CD4-positive, alpha-beta T cell treated with Interferon alpha-2 for 1 hour (primary cell): ENCODE measurements at regions not wholly inside any gene's neighbourhood (a gene's known extent, or its start where the extent isn't known, plus 50 kb on each side); places are given as distances from the start of the nearest gene placed in this dataset.

Source experiments
- DNase-seq, 2 donors: peaks; one replicate each; pipeline ENCODE4 v3.0.0-alpha.2; 2020 to 2022

GRCh38 chr3:181418233-181418632 lies 293.5 kb upstream of the SOX2 start:
- no peak for DNase-seq

- no peak for DNase-seq
Observed at GRCh38 chr3:181417748-181418147, 294.0 kb upstream of the SOX2 start.

- DNase-seq = no peak
Observed at GRCh38 chr3:181410870-181411269, 300.9 kb upstream of the SOX2 start.

DNA sequence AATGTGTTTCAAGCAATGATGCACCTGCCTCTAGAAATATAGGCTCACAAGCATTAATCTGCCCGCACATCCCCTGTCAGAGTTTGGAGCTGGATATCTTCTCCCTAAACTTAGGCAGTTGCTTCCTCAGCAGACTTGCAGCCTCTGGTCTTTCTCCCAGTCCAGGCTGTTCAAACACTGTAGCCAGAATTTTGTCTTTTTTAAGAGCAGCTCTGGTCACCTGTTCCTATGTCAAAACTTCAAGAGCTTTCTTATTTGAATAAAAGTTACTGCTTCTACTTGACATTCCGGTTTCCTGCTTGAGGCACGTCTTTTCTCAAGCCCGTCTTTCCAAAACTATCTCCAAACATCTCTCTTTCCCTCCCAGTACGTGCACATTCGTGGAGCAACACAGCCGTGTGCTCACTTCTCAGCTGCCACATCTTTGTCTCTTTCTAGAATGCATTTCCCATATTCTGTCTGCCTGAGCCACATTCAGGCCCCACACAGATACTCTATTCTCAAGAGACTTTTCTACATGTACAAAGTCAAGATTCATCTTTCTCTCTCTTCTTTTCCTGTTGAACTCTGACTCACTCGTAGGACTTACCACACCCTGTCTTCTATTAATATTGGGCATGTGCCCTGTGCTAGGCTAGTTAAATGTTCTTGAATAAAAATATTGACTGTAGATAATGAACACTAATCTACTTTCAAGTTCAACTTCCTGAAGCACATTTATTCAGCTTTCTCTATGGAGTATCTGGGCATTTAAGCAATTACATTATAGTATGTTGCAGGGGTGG lies 307.7 kb upstream of the SOX2 start:
- DNase-seq = no peak

GRCh38 chr3:181402347-181402746 lies 309.4 kb upstream of the SOX2 start:
- DNase-seq = no peak

- DNase-seq = no peak
Observed at GRCh38 chr3:181384970-181385369, 326.8 kb upstream of the SOX2 start.

- no peak for DNase-seq
Observed at GRCh38 chr3:181383760-181384159, 328.0 kb upstream of the SOX2 start.

DNA sequence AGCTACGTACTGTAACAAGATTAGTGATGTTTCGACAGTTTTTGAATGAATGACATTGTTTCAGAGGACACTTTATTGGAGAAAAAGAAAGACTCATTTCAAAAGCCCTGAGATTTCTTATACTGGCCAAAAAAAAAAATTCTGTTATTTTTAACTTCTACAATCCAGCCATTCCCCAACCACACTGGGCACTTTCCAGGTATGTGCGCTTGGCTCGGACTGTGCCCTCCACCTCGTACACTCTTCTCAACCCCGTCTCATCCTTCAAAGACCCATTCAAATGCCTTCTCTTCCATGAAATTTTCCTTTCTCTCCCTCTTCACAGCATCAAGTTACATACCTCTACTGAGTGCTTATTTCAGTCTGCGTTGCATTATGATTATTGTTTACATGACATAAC lies 328.5 kb upstream of the SOX2 start:
- DNase-seq = no peak

DNA sequence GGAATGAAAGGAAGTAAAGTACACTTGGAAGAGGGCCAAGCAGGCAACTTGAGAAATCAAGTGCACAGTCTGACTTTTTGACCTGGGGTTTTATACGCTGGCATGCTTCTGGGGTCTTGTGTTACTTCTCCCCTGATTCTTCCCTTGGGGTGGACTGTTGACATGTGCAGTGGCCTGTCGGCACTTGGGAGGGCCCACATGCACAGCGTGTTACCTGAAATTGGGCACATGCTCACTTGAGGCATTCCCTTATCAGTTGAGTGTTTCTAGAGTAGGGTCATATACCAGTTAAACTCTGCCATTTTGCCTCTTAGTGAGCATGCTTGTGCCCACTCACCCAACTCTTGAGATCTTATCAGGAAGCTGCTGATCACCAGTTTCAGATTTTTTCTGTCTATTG lies 329.1 kb upstream of the SOX2 start:
- no peak for DNase-seq

DNA sequence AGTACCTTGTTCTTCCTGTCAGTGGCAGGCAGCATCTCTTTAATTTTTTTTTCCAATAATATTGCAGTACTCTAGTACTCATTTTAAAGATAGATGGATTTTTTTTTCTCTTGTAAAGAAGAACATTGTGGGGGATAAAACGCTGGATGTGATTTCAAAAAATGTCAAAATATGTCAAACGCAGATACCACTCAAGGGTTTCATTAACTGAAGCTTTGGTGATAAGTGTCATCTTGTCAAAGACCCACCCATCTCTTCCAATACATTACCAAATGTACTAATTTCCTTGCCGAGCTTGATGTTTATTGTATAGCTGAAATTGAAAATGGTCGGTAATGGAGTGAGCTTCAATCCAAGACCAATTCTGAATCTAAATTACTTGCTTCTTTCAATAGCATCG lies 332.4 kb upstream of the SOX2 start:
- DNase-seq = no peak

GRCh38 chr3:181369637-181370036 lies 342.1 kb upstream of the SOX2 start:
- no peak for DNase-seq

DNA sequence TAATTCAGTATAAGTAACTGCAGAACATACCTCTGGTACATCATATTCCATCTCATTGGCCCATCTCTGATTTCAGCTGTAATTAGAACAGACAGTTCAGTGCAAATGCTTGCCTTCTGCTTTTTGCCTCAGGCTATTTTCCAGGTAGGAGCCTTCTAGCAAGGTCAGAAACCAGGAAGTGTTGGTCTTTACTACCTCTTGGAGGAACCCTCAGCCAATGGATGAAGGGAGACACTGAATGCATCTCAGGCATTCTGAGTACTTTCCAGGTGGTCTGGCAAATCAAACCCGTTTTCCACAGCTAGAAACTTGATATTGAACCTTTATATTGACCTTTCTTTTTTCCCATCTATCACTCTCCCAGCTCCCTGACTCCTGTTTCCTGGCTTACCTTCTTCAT lies 348.5 kb upstream of the SOX2 start:
- DNase-seq = no peak

GRCh38 chr3:181362378-181362777 lies 349.3 kb upstream of the SOX2 start:
- DNase-seq = no peak

GRCh38 chr3:181358562-181358961 lies 353.2 kb upstream of the SOX2 start:
- no peak for DNase-seq

DNA sequence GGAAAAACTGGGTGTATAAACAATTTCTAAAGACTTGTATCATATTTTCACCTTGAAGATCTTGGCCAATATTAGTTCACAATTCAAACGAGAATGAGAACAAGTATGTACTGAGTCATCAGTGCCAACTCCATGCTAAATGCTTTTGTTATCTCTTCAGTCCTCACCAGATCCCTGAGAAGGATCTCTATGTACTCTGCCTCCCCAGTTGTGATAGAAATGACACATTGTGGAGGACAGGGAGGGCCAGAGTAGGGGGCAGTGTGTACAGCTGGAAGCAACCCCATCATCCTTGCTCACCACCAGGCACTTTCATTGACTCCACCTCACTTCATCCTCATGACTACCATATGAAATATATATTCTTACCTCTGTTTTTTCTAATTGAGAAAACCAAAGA lies 353.7 kb upstream of the SOX2 start:
- DNase-seq = no peak

DNA sequence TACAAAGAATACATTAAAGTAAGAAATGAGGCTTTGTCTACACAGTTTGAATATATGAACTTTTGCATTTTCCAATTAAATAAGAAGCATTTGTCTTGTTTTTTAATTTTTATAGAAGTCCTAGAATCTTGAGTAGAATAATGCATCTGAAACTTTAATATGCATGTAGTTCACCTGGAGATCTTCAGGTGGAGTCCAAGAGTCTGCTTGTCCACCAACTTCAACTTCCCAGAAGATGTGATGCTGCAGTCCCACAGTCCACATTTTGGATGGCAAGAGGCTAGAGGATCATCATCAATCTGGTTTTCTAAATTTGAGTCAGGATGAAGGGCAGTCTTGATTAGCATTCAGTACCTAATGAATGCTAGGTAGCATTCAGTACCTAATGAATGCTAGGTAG lies 357.6 kb upstream of the SOX2 start:
- DNase-seq = no peak

GRCh38 chr3:181344331-181344730 lies 354.8 kb upstream of the DNAJC19 start:
- no peak for DNase-seq

GRCh38 chr3:181336597-181336996 lies 347.1 kb upstream of the DNAJC19 start:
- no peak for DNase-seq

GRCh38 chr3:181333394-181333793 lies 343.9 kb upstream of the DNAJC19 start:
- DNase-seq = no peak

DNA sequence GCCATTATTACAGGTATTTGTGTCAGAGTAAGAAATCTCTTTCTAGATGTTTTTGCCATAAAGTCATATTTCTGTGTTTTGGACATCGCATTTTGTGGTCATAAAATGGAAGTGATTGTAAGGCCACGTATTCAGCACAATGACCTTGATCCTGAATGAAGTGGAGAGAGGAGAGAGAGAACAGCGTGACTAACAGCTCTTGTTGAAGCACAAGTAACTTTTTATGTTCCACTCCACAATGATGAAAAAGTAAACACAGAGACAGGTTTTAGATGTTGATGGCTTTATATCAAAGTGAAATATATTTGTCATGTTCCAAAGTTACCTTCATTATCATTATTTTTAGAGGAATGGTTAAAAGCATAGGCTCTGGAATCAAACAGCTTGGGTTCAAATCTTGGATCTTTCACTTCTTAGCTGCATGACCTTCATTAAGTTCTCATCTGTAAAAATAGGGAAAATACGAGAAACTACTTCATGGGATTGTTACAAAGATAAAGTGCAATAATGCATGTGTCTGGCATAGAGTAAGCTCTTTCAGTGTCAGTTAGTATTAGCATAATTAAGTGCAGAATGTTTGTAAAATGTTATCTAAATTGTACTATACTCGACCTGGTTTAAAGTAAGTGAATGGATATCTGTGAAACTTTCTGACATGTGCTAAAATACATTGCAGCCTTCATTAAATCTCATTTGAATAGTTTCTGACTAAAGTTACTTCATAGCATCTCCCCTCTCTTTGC lies 341.5 kb upstream of the DNAJC19 start:
- DNase-seq = no peak

DNA sequence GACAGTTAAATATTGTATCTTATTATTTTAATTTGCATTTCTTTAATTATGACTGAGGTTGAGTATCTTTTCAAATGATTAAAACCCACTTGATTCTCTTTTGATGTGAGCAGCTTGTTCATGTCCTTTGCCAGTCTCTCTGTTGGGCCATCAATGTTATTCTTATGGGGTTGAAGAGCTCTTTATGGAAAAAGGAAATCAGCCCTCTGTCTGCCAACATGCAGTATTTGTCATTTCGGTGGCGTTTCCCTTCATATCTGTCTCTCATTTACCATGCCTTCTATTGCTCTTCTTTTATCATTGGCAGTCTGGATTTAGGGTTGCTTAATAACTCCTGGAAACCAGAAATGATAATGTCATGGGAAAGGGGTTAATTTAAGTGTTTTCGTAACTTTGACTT lies 340.7 kb upstream of the DNAJC19 start:
- no peak for DNase-seq

GRCh38 chr3:181329024-181329423 lies 339.5 kb upstream of the DNAJC19 start:
- no peak for DNase-seq

DNA sequence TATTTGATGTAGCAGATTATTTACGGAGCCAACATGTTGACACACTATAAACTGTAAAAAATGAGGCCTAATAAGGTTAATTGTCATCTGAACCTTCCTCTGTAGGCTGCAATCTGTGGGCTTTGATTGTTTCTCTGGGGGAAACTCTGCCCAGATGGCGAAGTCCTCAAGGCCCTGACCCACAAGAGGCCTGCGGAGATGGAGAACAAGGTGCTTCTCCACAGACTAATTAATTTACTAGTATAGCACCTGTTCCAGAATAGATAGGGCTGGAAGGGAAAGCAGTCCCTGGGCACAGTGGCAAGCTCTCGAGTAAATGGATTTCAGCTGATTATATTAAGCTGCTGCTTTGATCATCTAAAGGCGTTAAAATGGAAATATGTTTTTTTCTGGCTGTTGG lies 338.8 kb upstream of the DNAJC19 start:
- DNase-seq = no peak

DNA sequence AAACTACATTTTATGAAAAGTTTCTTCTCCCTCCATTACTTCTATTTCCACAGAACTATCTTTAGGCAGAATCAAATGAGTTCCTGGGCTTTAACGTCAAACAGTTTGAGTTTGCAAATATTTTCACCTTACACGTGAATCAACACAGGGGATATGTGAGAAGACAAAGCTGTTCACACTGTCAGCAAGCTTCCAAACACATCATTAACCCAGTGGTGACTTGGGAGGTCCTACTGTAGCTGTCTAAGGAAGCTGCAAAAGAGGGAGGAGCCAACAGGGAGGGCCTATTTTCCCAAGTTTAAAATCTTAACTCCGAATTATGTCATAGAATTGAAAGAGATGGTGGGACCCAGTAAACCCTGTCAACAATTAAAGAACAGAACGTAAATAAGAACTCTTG lies 337.8 kb upstream of the DNAJC19 start:
- no peak for DNase-seq
